HG02571 (cell line): ENCODE measurements at regions not wholly inside any gene's neighbourhood (a gene's known extent, or its start where the extent isn't known, plus 50 kb on each side); places are given as distances from the start of the nearest gene placed in this dataset.
"Not testable (repeated sequence)": the region's sequence is repeated elsewhere in the genome, so short reads cannot be mapped to it uniquely, and the experiment has no call there.

ENCODE experiments used
- ATAC-seq: cut with Tn5 transposase; IDR thresholded peaks from one replicate; pipeline ENCODE4 v1.9.1; 2021; ENCODE audit warnings: mild to moderate bottlenecking, moderate library complexity; ENCODE audit not compliant: unreplicated experiment

GRCh38 chr5:40233268-40233667, 446.4 kb upstream of the PTGER4 start:
- ATAC-seq = no peak

GRCh38 chr5:40227931-40228330, 451.8 kb upstream of the PTGER4 start:
- ATAC-seq = no peak

GRCh38 chr5:40227366-40227765, 452.3 kb upstream of the PTGER4 start:
- no peak for ATAC-seq

DNA sequence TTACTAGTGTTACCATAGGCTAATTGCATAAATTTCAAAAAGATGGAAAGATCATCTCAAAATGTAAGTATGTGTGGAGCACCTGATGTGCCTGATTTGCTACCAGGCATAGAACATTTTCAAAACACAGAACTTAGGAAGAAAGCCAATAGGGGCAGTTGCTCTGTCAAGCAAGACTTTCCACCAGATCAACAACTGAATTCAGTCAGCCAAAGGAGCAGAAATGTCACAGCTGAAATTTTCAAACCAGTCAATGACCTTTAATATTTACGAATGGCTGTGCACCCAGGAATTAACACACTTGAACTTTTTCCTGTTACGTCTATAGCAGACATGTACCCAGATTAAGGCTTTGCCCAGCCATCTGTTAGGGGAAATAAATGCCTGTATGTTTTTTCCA, 452.8 kb upstream of the PTGER4 start:
- no peak for ATAC-seq

DNA sequence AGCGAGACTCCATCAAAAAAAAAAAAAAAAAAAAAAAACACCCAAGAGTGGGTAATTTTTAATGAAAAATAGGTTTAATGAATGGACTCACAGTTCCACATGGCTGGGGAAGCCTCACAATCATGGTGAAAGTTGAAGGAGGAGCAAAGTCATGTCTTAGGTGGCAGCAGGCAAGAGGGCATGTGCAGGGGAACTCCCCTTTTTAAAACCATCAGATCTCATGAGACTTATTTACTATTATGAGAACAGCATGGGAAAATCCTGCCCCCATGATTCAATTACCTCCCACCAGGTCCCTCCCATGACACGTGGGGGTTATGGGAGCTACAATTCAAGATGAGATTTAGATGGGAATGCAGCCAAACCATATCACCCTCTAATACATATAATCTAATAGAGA, 454.6 kb upstream of the PTGER4 start:
- ATAC-seq = not testable (repeated sequence)

DNA sequence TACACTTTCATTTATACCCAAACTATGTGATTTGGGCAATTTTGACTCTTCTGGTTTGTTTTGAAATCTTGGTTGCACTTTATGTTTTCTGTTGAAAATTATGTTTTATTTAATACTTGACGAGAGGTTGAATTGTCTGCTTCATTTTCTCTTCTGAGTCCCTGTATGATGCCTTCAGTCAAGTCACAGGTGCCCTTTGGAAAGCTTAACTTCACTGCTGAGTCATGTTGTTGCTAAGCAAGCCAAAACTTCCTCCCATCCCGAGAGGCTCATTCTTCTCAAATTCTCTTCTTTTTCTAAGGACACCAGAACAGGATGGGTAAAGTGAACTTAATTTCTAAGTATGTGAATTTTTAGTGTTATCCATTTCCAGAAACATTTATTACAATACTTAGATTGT, 455.3 kb upstream of the PTGER4 start:
- peak; percentile 28 for ATAC-seq

DNA sequence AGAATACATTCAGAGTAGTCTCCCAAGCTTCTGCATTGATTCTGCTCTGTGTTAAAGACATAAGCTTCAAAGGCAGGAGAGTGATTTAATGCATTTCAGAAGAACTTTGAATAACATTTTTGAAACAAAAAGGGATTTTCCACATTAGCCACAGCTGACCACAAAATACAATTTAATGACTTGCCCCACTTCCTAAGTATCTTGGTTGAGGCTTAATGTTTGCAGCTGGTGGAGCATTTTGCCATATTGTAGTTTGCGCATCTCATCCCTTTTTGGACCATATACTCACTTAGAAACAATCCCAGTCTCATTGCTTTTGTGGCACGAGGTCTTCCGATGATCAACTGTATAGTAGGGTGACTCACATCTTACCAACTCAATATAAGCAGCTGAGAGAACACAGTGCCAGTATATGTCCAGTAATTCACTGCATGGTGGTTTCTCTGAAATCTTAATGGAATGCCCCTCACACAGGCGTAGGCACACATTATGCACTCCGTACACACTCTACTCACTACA, 455.8 kb upstream of the PTGER4 start:
- peak; percentile 55 for ATAC-seq

GRCh38 chr5:40221796-40222195, 457.9 kb upstream of the PTGER4 start:
- no peak for ATAC-seq

- ATAC-seq = no peak
These were observed 458.5 kb upstream of the PTGER4 start for GRCh38 chr5:40221255-40221654.

DNA sequence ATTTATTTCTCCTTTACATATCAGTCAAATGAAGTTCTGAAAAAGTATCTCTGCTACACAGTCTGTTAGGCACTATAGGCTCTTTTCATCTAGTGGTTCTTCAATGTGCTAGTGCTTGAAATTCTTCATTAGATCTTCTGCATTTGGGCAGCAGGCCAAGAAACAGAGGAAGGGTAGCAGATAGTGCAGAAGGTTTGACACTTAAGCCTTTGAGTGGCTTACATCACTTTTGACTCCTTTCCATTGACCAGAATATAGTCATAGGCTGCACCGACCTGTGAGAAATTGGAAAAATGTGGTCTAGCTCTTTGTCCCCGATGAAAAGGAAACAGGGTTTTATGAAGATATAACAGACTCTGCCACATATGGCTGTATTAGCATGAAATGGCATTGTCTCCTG, 459.5 kb upstream of the PTGER4 start:
- no peak for ATAC-seq

DNA sequence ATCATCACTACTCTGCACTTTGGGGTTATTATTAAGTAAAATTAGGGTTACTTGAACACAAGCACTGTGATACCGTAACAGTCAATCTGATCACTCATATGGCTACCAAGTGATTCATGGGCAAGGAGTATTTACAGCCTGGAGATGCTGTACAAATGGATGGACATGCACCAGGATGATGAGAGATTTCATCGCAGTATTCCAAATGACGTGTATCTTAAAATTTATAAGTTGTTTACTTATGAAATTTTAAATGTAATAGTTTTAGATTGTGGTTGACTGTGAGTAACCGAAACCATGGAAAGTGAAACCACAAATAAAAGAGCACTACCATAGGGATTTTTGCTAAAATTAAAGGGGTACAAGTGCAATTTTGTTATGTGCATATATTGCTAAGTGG, 462.2 kb upstream of the PTGER4 start:
- ATAC-seq = no peak

GRCh38 chr5:40210694-40211093, 469.0 kb upstream of the PTGER4 start:
- no peak for ATAC-seq

DNA sequence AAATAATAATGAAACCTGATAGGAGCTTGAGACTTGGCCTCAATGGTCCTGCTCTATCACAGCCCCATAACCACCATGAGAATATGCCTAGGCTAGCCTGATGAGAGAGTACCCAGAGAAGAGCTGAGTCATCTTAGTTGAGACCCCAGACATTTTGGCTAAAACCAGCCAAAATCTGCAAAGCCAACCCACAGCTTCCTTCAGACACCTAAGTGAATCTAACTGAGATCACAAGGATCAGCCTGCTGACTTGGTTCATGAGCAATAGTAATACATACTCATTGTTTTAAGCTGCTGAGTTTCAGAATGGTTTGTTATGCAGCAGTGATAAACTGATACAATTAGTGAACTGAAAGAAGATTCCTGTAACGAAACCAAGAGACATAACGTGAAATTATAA, 473.7 kb upstream of the PTGER4 start:
- ATAC-seq = no peak

DNA sequence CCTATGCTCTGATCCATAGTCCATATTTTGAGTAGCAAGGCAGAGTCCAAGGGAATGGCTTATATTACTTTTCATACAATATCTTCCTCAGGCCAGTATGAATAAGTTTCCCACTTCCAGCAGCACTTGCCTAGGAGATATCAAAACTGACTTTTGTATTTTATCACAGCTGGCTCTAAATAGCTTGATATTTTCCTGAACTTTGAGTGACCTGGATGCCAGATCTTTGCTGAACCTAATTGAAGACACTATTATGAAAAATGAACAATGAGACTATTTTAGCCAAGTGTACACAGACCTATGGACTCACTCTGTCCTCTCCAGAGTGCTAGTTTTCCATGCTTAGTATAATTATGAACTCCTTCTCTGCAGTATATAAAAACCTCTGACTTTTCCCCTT, 475.6 kb upstream of the PTGER4 start:
- ATAC-seq = no peak

DNA sequence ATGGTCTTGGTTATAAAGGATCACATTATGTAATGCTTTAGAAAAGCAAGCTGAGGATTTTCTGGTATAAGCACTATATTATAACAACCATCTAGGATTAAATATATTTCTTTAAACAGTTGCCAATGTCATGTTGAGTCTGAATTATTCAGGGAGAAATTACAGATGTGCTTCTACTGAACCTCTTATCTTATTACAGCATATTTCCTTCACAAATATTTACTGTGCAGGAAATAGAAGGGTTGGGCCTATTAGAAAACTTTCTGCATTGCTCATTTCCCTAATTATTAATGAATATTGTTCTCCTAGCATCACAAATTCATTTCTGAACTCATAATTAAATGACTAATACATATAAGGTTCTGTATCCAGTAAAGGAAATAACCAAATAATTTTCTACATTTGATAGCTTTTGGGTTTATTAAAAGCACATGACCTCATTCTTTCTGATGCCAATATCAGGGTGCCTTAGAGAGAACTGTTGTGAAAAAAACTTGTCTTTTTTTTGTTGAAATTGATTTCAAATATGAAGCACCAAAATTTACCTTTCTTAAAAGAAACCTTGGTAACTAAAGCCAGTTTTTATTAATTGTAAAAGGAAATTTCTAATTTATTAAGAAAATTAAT, 476.8 kb upstream of the PTGER4 start:
- no peak for ATAC-seq

- no peak for ATAC-seq
These were observed 481.0 kb upstream of the PTGER4 start for GRCh38 chr5:40198736-40199135.

DNA sequence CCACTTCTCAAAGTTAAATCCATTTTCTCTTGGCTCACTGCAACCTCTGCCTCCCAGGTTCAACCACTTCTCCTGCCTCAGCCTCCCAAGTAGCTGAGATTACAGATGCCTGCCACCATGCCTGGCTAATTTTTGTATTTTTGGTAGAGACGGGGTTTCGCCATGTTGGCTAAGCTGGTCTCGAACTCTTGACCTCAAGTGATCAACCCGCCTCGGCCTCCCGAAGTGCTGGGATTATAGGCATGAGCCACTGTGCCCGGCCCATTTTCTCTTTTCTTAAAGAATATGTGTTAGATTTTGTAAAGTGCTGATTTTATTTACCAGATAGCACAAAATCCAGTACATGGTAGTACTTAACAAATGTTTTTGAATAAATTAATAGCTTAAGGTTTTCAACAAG, 484.1 kb upstream of the PTGER4 start:
- ATAC-seq = not testable (repeated sequence)

DNA sequence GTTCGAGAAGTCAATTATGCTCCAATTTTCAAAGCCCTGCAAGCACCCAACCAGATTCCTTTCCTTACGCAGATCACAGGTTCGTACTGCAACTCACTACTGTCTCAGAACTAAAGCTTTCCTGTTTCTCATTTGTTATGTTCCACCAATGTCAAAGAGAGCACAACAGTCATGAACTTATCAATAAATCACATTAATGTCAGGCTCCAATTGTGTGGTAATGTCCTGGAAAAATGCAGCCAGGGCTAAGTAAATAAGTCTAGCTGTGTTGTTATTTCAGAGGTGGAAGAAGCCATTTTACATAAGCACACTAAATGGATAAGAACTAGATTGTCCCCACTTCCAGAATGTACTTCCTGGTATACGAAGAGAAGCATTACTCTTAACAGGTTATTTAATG, 488.6 kb upstream of the PTGER4 start:
- ATAC-seq = no peak

DNA sequence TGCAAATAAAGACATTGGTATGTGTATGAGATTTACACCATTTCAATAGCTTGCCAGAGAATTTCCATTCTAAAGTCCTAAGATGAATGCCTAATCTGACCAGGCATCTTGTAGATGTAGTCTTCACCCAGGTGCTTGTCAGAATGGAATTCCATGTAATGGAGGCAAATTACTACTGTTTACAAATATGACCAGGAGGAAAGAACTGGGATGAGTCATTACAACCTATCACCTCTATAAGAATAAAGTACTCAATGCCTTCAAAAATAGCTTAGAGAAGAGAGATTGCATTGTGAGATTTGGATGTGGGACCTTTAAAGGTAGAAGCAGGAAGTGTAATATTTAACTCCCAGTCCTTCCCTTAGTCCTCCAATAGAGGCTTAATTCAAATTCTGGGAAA, 507.0 kb upstream of the PTGER4 start:
- no peak for ATAC-seq

DNA sequence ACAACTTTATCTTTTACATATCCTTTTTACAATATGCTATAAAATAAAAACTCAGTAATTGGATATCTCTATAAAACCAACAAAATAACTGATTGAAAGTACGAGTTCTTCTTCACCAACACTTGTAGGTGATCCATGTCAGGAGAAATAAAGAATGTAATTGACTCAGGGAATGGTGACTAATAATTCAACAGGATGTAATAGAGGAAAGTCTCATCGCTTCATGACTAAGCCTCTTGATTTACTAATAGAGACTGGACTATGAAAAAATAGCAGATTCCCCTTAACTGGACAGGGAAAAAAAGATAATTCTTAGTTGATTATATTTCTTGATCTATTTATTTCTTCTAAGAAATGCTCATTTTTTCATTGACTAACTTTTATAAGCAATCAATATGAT, 507.7 kb upstream of the PTGER4 start:
- no peak for ATAC-seq

GRCh38 chr5:40167283-40167682, 512.4 kb upstream of the PTGER4 start:
- no peak for ATAC-seq

DNA sequence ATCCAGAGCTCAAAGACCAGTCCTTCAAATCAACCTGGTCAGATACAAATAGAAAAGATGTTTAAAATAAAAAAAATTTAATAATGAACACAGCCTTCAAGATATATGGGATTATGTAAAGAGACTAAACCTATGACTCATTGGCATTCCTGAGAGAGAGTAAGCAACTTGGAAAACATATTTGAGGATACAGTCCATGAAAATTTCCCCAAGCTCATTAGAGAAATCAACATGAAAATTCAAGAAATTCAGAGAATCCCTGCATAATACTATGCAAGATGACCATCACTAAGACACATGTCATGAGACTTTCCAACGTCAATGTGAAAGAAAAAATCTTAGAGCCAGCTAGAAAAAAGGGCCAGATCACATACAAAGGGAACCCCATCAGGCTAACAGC, 512.9 kb upstream of the PTGER4 start:
- ATAC-seq = no peak
